Spleen (tissue), 11 donors: ENCODE measurements at regions not wholly inside any gene's neighbourhood (a gene's known extent, or its start where the extent isn't known, plus 50 kb on each side); places are given as distances from the start of the nearest gene placed in this dataset.

ENCODE experiments used
- DNase-seq: peaks from one replicate; pipeline ENCODE4 v3.0.0-alpha.2; 2020
- H3K27ac ChIP-seq, 8 donors: fragments of 200-600 bp; sonication (generic) in 7 of 8; 1 replicate in 4 of 8; 2 replicates in 4 of 8; pipeline versions ENCODE4 v1.5.0 to v1.8.0; 2016 to 2021; ENCODE audit warnings: inconsistent platforms in 4 of 8, mild to moderate bottlenecking in 4 of 8, moderate library complexity in 1 of 8
- H3K27me3 ChIP-seq, 7 donors: fragments of 200-600 bp; sonication (generic) in 6 of 7; replicated peaks in 1 of 7; 1 replicate in 4 of 7; 2 replicates in 3 of 7; pipeline versions ENCODE4 v1.5.0 to v1.8.0; 2016 to 2021; ENCODE audit warnings: inconsistent platforms in 3 of 7, mild to moderate bottlenecking in 1 of 7
- H3K36me3 ChIP-seq, 6 donors: fragments of 200-600 bp; sonication (generic) in 5 of 6; 1 replicate in 4 of 6; 2 replicates in 2 of 6; pipeline versions ENCODE4 v1.5.0 to v1.8.0; 2016 to 2021; ENCODE audit warnings: inconsistent platforms in 2 of 6
- H3K4me1 ChIP-seq, 6 donors: fragments of 200-600 bp; sonication (generic) in 5 of 6; 1 replicate in 3 of 6; 2 replicates in 3 of 6; pipeline versions ENCODE4 v1.5.0 to v1.8.0; 2016 to 2021; ENCODE audit warnings: inconsistent platforms in 3 of 6
- H3K4me3 ChIP-seq, 8 donors: fragments of 200-600 bp; sonication (generic) in 7 of 8; 1 replicate in 4 of 8; 2 replicates in 4 of 8; pipeline versions ENCODE4 v1.5.0 to v1.8.0; 2016 to 2021; ENCODE audit warnings: inconsistent platforms in 4 of 8, mild to moderate bottlenecking in 4 of 8, moderate library complexity in 2 of 8
- H3K9me3 ChIP-seq, 8 donors: fragments of 200-600 bp; sonication (generic) in 7 of 8; 1 replicate in 4 of 8; 2 replicates in 4 of 8; pipeline versions ENCODE4 v1.5.0 to v1.8.0; 2016 to 2021; ENCODE audit warnings: inconsistent platforms in 4 of 8
- POLR2A ChIP-seq, 3 donors: fragments of 450-650 bp; IDR thresholded peaks; one replicate each; pipeline ENCODE4 v1.5.1; 2017; ENCODE audit warnings: antibody characterized with exemption in 3 of 3, mild to moderate bottlenecking in 1 of 3
- POLR2AphosphoS5 ChIP-seq, 3 donors: sonication (generic); formaldehyde crosslinking; IDR thresholded peaks; one replicate each; pipeline ENCODE4 v1.5.1; 2017; ENCODE audit warnings: antibody characterized with exemption in 3 of 3
- WGBS, 5 donors: extraction: QIAGEN DNeasy Blood & Tissue Kit in 3 of 5; methylation state at CpG; one replicate each; pipeline versions ENCODE4 v1.1.5 to v1.1.7; 2013 to 2018; 5-methylcytosine and 5-hydroxymethylcytosine counted together
- intact Hi-C: fragments of 100-400 bp; cut with DNase I; formaldehyde crosslinking; loops from one replicate; pipeline ENCODE4 v1.15.0; 2023; ENCODE audit warnings: low total_unique reads
- TF ChIP-seq, protein P1 (sequence below), 11 experiments: fragments of 200-600 bp in 7 of 11; fragments of 450-650 bp in 4 of 11; sonication (generic) in 4 of 11; IDR thresholded peaks in 8 of 11; conservative IDR thresholded peaks in 3 of 11; 1 replicate in 7 of 11; 2 replicates in 4 of 11; pipeline versions ENCODE4 v1.4.0 to v1.8.0; 2016 to 2021; ENCODE audit warnings: antibody characterized with exemption in 11 of 11, inconsistent platforms in 4 of 11, mild to moderate bottlenecking in 1 of 11
- donor health status: healthy with polysubstance abuse.
- donor health status: DM: no; HTN: no; CAD: no; lungs with moderate emphysema.
- donor health status: DM: no; HTN: no; CAD: no.
- donor health status: Bipolar disorder and iron deficiency.
- donor health status: healthy.
- donor health status: DM: no; HTN: no; CAD: no.
- donor health status: DM: yes; HTN: yes; CAD: no.

DNA sequence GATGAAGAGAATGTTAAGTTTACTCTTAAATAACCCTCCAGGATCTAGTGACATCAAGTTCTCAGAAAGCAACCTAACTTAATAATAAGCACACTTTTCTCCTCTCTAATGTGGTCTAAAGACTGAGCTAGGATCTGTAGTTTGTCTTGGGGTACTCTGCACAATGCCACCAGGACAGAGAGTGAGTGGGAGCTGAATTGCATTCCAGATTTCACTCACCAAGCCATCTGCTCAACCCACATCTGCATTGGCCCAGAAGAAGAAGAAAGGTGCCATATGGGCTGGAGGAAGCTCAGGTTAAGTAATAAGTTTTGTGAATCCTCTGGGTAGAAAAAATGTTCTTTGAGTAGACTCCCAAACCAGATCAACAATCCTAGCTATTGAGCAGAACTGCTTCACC is 384.6 kb downstream of the PPP3CA start:
- intact Hi-C loops: no loop called here
- no peaks in the 10 kb centered on the region for H3K36me3 ChIP-seq
- H3K4me3 ChIP-seq: no peak overlapping the region
- no peak for DNase-seq
- no peak for TF ChIP-seq POLR2AphosphoS5 (IDR thresholded peaks at IDR 0.05)
- TF ChIP-seq, protein P1, sequence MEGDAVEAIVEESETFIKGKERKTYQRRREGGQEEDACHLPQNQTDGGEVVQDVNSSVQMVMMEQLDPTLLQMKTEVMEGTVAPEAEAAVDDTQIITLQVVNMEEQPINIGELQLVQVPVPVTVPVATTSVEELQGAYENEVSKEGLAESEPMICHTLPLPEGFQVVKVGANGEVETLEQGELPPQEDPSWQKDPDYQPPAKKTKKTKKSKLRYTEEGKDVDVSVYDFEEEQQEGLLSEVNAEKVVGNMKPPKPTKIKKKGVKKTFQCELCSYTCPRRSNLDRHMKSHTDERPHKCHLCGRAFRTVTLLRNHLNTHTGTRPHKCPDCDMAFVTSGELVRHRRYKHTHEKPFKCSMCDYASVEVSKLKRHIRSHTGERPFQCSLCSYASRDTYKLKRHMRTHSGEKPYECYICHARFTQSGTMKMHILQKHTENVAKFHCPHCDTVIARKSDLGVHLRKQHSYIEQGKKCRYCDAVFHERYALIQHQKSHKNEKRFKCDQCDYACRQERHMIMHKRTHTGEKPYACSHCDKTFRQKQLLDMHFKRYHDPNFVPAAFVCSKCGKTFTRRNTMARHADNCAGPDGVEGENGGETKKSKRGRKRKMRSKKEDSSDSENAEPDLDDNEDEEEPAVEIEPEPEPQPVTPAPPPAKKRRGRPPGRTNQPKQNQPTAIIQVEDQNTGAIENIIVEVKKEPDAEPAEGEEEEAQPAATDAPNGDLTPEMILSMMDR (IDR thresholded peaks at IDR 0.05 in 8 of 11, conservative IDR thresholded peaks at IDR 0.05 in 3 of 11): no peak
- no peak for TF ChIP-seq POLR2A (IDR thresholded peaks at IDR 0.05)
- H3K4me1 ChIP-seq: no peaks in the 10 kb centered on the region
- H3K9me3 ChIP-seq: no peaks in the 10 kb centered on the region
- H3K27me3 ChIP-seq: no peaks in the 10 kb centered on the region
- no peak overlapping the region for H3K27ac ChIP-seq

DNA sequence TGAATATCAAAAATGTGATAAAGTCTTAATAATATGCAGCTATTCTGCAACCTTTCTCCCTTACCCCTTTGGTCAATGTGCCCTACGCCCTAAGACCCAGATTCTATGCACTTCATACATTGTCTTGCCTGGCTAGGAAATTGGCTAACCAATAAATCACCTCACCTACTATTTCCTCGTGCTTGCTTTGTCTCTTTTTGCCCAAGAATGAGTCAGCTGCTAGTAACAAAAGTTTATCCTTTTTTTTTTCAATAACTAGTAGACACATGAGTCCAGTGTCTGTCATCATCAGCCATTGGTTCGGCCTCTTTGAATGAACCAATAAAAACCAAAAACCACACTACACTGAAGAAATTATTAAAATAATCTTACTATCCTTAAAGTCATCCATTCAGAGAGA is 387.1 kb downstream of the PPP3CA start:
- DNase-seq: no peak
- no peaks in the 10 kb centered on the region for H3K4me1 ChIP-seq
- 74 to 86% (median 78%) methylated on average over 3 of the region's 3 CpGs for WGBS, 5 donors
- H3K36me3 ChIP-seq: no peaks in the 10 kb centered on the region
- H3K27ac ChIP-seq: no peak overlapping the region
- intact Hi-C loops: no loop called here
- no peaks in the 10 kb centered on the region for H3K9me3 ChIP-seq
- no peaks in the 10 kb centered on the region for H3K27me3 ChIP-seq
- no peak overlapping the region for H3K4me3 ChIP-seq
- TF ChIP-seq POLR2A (IDR thresholded peaks at IDR 0.05): no peak
- TF ChIP-seq, protein P1 (IDR thresholded peaks at IDR 0.05 in 8 of 11, conservative IDR thresholded peaks at IDR 0.05 in 3 of 11): no peak
- no peak for TF ChIP-seq POLR2AphosphoS5 (IDR thresholded peaks at IDR 0.05)

DNA sequence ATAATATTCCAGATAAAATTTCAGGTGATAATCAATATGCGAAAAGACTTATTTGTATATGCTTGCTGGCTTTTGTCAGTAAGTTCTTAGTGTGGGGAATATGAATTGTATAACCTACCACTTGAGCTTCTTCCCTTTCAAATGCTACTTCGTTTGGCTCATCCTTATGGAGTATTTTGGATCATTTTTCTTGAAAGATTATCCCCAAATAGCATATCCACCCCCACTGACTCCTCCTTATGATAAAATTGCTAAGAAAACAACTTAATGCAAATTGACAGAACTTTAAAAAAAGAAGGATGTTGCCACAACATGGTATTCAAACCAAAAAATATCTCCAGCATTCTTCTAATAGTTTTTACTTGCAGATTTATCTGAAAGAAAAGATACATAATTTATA is 393.3 kb downstream of the PPP3CA start:
- H3K4me3 ChIP-seq: no peak overlapping the region
- no peak overlapping the region for H3K27ac ChIP-seq
- no peak for DNase-seq
- H3K27me3 ChIP-seq: no peaks in the 10 kb centered on the region
- TF ChIP-seq POLR2AphosphoS5 (IDR thresholded peaks at IDR 0.05): no peak
- TF ChIP-seq POLR2A (IDR thresholded peaks at IDR 0.05): no peak
- TF ChIP-seq, protein P1 (IDR thresholded peaks at IDR 0.05 in 8 of 11, conservative IDR thresholded peaks at IDR 0.05 in 3 of 11): no peak
- intact Hi-C loops: no loop called here
- no peaks in the 10 kb centered on the region for H3K9me3 ChIP-seq
- no peaks in the 10 kb centered on the region for H3K36me3 ChIP-seq
- 68 to 80% (median 74%) methylated on average over 2 of the region's 2 CpGs for WGBS, 5 donors
- H3K4me1 ChIP-seq: no peaks in the 10 kb centered on the region

DNA sequence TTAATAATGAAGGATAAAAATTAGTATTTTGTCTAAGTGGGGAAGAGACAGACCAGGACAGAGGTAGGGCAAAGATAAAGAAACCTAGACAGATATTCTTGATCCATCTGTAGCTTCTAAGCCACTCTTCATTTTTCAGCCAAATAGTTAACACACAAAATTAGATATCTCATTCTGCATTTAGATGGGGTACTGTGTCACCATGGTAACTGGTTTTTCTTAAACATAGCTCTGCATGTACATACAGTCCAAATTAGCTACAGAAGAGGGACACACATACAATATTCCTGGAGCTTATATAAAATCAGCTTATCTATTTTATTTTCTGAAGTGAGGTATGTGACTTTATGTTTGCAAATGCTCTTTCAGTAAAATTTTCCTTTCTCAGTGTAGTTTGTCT is 393.7 kb downstream of the PPP3CA start:
- DNase-seq: no peak

More for the DNA sequence above, 393.7 kb downstream of the PPP3CA start:
- TF ChIP-seq, protein P1 (IDR thresholded peaks at IDR 0.05 in 8 of 11, conservative IDR thresholded peaks at IDR 0.05 in 3 of 11): no peak
- Histone ChIP-seq H3K36me3 (no peaks in the 10 kb centered on the region), H3K27ac (no peak overlapping the region), H3K4me3 (no peak overlapping the region), H3K9me3 (no peaks in the 10 kb centered on the region), H3K27me3 (no peaks in the 10 kb centered on the region), H3K4me1 (no peaks in the 10 kb centered on the region)
- intact Hi-C loops: no loop called here
